ENCODE measurements at regions not wholly inside any gene's neighbourhood (a gene's known extent, or its start where the extent isn't known, plus 50 kb on each side); places are given as distances from the start of the nearest gene placed in this dataset.

GRCh38 chr3:13134166-13134878 is 61.1 kb upstream of the IQSEC1 start:
- TF ChIP-seq, protein P1, sequence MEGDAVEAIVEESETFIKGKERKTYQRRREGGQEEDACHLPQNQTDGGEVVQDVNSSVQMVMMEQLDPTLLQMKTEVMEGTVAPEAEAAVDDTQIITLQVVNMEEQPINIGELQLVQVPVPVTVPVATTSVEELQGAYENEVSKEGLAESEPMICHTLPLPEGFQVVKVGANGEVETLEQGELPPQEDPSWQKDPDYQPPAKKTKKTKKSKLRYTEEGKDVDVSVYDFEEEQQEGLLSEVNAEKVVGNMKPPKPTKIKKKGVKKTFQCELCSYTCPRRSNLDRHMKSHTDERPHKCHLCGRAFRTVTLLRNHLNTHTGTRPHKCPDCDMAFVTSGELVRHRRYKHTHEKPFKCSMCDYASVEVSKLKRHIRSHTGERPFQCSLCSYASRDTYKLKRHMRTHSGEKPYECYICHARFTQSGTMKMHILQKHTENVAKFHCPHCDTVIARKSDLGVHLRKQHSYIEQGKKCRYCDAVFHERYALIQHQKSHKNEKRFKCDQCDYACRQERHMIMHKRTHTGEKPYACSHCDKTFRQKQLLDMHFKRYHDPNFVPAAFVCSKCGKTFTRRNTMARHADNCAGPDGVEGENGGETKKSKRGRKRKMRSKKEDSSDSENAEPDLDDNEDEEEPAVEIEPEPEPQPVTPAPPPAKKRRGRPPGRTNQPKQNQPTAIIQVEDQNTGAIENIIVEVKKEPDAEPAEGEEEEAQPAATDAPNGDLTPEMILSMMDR (conservative IDR thresholded peaks at IDR 0.05) = no peak
- no peak for TF ChIP-seq EZH2 (IDR thresholded peaks at IDR 0.05; ENCODE audit: low read depth)
